HG02623 (cell line): ENCODE measurements at regions not wholly inside any gene's neighbourhood (a gene's known extent, or its start where the extent isn't known, plus 50 kb on each side); places are given as distances from the start of the nearest gene placed in this dataset.
"Not testable (repeated sequence)": the region's sequence is repeated elsewhere in the genome, so short reads cannot be mapped to it uniquely, and the experiment has no call there.

ENCODE experiments used
- ATAC-seq: cut with Tn5 transposase; IDR thresholded peaks from one replicate; pipeline ENCODE4 v1.9.1; 2021; ENCODE audit warnings: moderate library complexity; ENCODE audit not compliant: unreplicated experiment

DNA sequence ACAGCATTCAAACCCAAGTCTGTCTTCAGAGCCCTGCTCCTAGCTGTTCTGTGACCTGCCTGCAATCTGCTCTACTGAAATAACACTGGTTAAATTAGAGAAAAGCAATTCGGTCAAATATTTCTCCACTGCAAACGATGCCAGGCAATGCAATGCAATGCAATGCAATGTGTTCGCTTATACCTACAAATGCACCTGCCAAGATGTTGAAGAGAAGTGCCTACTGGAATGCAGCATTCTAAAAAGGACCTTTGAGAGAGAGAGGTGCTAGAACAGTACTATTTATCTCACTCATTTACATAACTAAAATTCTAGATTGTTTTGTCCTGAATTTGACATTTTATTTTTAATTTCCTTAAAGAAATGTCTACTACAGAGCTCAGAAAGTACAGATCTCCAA, 157.3 kb upstream of the CDK1 start:
- no peak for ATAC-seq

DNA sequence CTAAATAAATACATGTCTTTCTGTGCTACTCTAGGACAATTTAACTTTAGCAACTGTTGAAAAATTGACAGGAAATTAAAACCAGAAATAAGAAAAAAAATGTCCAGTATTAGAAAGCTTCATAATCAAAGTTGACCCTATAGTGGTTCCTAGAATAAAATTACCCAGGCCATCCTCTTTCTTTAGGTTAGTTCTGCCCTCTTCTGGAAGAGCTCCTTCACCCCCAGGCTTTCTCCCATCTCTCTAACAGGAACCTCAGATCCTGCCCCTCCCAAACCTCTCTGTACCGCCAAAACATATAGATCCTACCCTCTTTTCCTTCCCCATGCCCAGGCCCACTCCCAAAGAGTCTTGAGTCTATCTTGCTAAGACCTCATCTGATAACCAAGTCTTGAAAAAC, 159.4 kb upstream of the CDK1 start:
- no peak for ATAC-seq

DNA sequence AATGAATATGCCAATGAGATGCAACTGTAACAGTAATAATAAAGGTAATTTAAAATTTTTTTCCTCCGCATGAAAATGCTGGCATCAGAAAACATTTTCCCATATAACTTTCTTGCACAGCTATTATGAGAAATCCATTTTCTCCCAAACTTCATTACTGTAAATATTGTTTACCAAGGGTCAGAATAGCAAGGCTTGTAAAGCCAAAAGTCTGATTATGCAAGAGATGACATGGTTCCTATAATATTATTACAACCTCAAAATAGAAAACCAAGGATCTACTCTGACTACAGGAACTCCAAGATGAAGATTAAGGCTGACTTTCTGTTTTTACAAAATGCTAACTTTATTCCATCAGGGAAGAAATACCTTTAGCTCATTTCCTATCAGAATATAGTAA, 162.7 kb upstream of the CDK1 start:
- ATAC-seq, result no peak

DNA sequence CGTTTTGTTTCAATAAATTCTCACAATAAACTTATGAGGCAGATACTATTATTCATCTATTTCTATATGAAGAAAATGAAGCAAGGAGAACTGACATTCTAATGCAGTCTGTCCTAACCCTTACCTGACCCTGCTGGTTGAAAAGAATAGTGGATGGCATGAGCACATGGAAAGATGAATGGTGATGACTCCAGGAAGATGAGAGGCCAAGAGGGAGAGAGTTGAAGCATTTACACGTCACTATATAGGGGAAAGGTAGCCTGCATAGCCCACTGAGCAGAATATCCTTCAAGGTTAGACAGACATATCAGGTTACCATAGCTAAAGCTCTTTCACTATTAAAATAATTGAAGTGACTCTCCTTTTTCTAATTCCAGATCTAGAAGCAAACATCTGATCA, 163.9 kb upstream of the CDK1 start:
- no peak for ATAC-seq

DNA sequence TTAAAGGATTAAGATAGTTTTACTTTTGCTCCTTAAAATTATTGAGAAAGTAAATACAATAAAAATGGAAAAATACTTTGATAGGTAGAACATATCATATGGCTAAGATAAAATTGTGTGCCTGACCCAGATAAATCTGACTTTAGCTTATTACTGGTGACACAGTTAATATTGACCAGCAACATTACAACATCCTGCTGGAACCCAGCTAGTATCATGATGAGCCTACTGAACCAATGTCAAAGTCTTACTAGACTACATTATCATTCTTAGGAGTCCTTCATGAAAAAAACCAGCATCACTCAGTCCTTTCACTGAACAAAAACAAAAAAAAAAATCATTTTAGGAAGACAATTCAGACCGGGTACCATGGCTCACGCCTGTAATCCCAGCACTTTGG, 164.8 kb upstream of the CDK1 start:
- ATAC-seq, result no peak

DNA sequence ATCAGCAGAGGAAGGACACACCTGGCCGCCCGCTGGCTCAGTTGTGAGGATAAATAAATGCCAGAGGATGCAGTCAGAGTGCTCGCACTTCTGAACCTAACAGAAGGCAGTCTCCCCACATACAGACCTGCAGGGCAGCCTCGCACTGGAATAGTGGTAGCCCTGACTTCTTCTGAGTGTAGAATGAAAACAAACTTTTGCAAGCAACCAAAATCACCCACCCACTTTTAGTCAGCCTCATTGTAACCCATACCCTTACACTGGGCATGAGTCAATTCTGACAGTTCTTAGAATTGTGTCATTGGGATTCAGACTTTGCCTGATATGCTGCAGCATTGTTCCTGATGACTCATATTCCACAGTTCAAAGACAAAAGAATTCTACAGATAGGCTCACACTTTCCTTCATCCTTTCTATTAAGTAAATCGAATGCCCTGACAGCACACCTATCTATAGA, 167.0 kb upstream of the CDK1 start:
- no peak for ATAC-seq

DNA sequence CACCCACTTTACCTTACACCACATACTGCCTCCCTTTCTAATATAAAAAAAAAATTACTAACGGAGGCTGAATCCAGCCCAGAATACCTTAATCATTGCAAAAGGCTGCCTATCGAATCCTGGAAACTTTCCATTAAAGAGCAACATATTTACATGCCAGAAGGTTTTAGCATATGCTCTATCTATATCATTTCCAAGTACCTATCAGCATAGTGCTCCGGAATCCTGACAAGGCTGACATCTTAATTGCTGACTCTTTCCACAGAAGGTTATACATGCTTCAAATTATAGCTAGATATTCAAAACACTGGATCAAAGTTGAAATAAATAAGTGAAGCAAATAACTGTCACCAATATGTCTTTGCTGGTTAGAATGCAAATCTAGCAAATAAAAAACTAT, 170.9 kb upstream of the CDK1 start:
- ATAC-seq, result no peak

DNA sequence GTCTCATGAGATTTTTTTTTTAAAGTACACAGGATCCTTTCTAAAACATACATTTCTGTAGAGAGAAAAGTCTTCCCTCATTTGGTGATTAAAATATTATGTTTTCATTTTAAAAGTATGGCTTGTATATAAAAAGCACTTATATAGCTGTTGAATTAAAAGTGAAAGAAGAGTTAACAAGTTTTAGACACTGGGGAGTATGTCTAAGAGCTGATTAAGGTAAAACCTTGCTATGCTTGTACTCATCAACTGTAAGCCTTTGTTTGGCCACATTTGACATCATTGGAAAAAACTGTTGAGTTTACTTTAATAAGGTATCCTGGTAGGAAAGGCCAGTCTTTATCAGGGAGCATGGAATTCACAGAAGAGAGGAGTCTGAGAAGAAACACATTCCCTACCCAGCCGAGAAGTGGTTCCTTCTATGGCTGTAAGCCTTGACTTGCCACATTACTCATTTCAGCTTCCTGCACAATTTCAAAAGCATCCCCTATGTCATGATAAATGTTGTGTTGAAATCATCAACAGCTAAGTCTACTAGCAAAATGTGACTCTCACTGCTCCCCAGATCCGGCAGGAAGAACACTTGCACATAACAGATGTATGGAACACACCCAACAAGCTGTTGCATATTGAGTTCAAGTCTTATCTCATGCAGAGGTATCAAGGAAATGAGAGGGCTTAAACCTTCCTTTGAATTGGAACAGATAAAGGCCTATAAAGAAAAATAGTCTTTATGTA, 171.8 kb upstream of the CDK1 start:
- ATAC-seq, result no peak

DNA sequence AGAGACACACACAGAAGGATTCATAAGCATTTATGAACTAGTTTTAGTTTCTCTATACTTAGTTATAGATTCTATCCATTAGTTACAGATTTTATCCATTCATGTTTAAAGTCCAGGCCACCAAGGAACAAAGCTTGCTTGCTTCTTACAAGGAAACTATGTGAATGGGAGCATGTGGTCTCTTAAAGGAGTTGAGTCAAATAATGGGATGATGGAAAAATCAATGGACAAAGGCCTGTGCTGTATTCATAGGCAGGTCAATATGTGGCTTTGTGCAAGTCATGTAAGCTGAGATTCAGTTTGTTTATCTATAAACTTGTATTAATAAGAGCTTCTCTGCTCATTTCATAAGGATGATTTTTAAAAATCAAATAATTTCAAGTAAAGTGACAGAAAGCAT, 172.8 kb upstream of the CDK1 start:
- ATAC-seq, result no peak

DNA sequence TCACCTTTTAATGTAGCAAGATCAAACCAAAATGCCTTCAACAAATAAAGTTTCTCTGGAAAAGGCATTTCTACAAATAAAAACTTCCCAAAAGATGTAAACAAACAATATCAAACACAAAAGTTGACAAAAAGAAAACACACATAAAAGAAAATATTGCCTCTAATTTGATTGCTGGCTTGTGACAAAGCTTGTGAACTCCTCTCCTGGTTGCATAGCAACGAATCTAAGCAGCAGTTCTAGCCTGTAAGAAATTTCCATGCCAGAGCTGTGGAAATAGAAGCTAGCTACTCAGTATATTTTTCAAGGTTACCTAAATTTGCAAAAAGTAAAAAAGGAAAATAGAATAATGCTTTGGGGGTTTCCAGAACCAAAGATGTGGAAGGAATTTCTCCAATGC, 173.9 kb upstream of the CDK1 start:
- no peak for ATAC-seq

DNA sequence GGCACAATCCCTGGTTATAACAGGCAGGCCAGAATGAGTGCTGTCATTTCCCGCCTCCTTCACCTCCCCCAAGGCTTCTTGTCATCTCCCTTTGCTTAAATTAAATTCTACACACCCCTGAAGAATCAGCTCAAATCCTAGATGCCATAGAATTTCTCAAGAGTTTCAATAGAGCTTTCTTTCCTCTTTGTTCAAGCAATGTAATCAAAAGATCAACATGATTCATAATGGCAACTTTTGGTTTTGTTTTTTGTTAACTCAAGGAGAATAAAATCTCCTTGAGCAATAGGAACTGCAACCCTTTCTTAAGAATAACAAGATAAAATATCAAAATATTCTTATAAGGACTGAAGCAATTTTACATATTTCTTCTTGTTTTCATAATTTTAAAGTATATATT, 180.8 kb upstream of the CDK1 start:
- ATAC-seq, result no peak

DNA sequence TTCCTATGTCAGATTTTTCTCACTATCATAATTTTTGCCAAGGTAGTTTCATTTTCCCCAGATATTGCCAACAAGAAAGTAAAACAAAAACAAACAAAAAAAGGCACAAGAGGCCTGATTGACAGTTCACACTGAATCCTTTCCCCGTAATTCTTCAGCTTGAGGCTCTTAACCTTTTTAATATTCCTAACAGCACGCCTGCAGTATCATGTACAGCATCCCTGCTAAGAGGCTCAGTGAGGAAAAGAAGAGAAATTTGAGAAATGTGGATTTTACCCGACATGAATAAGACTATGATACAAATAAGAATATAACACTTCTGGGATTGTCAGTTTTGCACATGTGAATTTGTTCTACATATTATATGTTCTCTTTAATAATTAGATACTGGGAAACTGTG, 182.4 kb upstream of the CDK1 start:
- no peak for ATAC-seq

DNA sequence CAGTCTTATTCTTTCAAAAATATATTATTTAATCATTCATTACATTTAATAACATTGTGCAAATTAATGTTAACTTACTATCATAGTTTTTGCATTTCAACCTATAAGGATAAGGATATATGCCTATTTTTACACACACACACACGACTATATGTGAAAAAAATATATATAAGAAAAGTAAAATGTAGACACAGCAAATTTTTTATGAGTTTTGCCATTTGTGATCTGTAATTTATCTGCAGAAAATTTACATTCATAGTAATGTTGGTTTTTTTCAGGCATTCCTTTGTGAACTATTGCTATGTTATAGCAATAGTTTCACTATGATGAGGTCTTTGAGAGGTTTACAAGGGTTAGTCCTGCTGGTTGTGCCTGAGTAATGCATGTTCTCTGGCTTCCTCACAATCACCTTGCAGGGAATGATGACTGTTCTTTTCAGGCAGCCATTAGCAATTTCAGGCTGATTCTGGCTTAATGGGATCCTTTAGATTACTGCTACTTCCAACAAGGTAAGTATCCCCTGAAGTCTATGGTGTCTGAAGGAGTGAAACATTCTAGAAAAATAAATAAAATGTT, 183.7 kb upstream of the CDK1 start:
- no peak for ATAC-seq

DNA sequence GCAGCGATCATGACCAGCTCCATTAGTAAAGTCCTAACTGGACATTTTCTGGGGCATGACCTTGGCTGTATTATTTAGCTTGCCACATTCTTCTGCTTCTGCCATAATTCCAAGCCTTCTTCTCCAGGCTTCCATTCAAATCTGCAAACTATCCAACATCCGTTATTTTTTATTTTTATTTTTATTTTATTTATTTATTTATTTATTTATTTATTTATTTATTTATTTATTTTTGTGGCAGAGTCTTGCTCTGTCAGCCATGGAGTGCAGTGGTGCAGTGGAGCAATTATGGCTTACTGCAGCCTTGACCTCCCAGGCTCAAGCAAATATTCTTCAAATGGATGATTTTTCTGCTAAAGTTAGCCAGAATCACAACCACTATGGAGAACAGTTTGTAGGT, 187.2 kb upstream of the CDK1 start:
- no peak for ATAC-seq

DNA sequence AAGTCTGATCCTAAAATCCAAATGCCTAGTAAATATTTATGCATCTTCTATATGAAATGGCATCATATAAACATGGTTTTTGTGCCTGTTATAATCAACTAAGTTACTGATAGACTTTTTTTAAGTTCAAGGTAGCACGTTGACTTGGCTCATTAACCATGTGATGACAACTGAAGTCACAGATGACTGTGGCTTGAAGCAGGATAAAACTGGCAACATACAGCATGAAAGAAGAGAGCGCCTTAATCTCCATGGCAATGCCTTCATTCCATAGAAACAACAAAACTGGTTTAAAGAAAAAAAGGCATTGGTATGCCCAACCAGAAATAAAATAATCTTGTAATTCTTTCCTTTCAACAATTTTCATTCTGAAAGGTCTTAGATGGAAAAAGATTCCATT, 188.9 kb upstream of the CDK1 start:
- no peak for ATAC-seq

DNA sequence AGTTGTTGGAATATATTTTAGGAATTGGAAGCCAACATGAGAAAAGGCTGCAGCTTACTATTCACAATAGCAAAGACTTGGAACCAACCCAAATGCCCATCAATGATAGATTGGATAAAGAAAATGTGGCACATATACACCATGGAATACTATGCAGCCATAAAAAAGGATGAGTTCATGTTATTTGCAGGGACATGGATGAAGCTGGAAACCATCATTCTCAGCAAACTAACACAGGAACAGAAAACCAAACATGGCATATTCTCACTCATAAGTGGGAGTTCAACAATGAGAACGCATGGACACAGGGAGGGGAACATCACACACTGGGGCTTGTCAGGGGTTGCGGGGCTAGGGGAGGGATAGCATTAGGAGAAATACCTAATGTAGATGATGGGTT, 192.1 kb upstream of the ANK3 start:
- ATAC-seq, result not testable (repeated sequence)

DNA sequence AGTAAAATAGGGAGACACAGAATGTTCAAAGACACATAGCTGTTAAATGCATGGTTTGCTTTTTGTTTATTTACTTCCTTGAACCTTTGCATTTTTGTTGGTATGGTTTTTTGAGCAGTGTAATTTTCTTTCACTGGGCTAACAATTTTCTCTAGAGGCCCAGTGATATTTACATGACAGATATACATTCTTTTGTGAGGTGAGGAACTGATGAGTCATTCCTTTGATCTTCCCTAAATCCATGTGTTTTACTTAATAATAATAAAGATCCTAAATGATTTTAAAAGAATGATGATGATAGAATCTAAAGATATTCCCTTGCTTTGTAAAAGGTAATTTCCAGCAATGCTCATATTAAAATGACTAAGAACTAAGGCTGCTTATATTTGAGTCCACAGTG, 188.5 kb upstream of the ANK3 start:
- no peak for ATAC-seq

DNA sequence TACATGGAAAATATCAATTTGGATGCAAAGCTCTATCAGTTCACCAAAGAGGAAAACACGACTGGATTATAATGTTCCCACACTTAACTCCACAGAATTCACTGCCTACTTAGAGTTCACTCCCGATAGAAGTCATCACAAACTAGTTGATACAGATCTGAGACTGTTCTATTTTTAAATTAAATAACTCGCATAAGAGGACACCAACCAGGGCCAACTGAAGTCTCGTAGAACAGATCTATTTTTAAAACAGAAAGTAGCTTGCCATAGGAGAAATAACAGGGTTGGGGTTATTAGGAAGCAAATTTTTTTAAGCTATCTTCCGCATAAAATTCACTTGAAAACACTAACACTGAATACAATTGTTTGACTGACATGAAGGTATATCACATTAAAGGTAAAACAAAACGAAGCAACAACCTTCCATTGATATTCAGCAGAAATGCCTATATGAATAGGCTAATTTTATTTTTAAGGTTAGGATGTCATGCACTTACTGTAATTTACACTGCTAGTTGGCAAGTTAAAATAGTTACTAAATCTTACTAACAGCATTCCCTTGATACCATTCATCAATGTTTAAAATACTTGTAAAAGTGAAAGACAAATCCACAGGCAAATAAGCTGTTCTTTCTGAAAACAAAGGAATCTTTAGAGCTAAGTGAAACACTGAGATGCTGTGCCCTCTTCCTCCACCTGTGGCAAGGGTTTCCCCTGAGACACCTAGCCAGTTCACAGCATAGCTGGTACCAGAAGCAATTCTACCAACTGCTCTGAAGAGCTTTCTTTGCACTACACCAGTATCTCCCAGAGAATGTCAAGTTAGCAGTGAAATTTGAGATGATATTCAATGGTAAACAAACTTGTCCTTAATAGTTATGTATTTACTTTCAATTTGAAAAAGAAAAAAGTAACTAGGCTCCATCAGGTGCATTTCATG, 186.7 kb upstream of the ANK3 start:
- no peak for ATAC-seq

DNA sequence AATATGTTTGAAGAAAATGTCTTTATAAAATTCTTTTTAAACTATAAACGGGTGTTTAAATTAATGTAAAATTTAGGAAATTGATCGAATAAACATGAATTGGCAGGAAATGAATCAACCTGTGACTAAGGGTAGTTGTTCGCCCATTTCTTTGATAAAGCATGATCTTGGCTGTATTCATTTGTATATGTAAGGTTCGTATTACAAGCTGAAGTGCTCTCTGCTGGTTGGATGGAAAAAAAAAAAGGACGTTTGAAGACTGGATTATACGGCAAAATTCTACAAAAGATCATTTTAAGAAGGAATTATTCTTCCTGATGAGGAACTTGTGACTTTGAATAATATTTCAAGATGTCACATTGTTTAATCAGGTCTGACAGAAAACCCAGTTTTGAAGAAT, 185.4 kb upstream of the ANK3 start:
- no peak for ATAC-seq

DNA sequence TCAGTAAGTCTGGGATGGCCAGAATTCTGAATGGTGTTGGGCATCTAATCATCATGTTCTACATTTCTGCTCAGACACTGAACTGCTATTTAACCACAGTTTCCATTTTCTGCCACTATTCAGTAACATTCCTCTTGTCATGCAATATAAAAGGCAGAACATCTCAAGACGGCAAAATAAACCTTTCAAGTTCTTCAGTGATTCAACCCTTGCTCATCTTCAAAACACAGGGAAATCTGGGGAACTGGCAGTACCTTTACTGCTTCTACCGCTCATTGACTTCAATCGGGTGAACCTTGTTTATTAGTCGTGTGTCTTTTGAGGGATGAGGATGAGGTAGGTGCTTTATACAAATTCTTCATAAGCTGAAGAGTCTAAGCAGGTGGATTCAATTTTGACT, 184.7 kb upstream of the ANK3 start:
- ATAC-seq, result no peak

DNA sequence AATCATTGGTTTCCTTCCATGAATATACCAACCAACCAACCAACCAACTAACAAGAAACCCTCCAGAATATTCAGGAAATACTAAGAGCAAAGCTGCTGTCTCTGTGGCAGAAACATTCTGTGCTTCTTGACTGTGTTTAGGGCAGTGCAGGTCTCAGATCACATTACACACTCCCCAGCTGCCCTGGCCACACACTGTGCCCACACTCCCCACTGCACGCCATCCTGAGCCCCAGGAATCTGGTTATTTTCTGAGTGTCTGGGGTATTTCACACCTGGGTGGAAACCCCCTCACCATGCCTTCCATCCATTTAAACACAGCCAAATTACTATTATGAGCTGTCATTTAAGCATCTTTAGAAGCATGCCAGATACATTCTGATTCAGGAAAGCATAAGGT, 183.7 kb upstream of the ANK3 start:
- no peak for ATAC-seq
